ENCODE measurements at regions not wholly inside any gene's neighbourhood (a gene's known extent, or its start where the extent isn't known, plus 50 kb on each side); places are given as distances from the start of the nearest gene placed in this dataset.

DNA sequence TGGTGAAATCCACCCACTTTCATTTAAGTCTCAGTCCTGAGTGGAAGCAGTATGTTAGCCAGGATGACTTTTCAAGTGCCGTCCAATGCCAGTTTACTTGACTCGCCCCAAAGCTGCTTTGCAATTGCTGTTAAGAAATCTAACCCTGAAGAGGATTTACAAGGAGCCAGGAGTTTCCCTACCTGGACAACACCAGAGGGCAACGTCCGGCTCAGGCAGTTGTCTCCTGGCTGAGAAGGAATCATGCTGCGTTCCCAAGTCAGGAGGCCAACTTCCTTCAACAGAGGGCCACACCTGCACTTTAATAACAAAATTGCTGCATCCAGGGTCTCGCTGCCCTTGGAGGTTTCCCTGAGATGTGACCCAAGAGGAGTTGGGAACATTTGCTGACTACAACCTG, 65.8 kb downstream of the BOD1 start:
- ChIA-PET POLR2A (no interaction called here), CTCF (interaction anchor here (2.2 kb wide), 1 partner anchor 23 kb away, joined by 10 read pairs; no protein-coding TSS in a partner anchor)
- H3K4me1 ChIP-seq (ENCODE audit: control insufficient read depth, insufficient read depth, low read length): no peaks in the 10 kb centered on the region
- no peak overlapping the region for H3K4me3 ChIP-seq (ENCODE audit: low read depth, low read length)
- H3K27ac ChIP-seq (ENCODE audit: extremely low read depth, low read depth, low read length): no peak overlapping the region
- H3K9me3 ChIP-seq (ENCODE audit: control insufficient read depth, insufficient read depth, low read depth, low read length): no peaks in the 10 kb centered on the region
- TF ChIP-seq HOXC10 (CRISPR knock-in tag; IDR thresholded peaks at IDR 0.05): no peak
- no peak for TF ChIP-seq KLF9 (tag by site-specific recombination; IDR thresholded peaks at IDR 0.05; ENCODE audit: low read depth)
- TF ChIP-seq GLIS1 (tag by site-specific recombination; IDR thresholded peaks at IDR 0.05): no peak
- TF ChIP-seq, protein P1, sequence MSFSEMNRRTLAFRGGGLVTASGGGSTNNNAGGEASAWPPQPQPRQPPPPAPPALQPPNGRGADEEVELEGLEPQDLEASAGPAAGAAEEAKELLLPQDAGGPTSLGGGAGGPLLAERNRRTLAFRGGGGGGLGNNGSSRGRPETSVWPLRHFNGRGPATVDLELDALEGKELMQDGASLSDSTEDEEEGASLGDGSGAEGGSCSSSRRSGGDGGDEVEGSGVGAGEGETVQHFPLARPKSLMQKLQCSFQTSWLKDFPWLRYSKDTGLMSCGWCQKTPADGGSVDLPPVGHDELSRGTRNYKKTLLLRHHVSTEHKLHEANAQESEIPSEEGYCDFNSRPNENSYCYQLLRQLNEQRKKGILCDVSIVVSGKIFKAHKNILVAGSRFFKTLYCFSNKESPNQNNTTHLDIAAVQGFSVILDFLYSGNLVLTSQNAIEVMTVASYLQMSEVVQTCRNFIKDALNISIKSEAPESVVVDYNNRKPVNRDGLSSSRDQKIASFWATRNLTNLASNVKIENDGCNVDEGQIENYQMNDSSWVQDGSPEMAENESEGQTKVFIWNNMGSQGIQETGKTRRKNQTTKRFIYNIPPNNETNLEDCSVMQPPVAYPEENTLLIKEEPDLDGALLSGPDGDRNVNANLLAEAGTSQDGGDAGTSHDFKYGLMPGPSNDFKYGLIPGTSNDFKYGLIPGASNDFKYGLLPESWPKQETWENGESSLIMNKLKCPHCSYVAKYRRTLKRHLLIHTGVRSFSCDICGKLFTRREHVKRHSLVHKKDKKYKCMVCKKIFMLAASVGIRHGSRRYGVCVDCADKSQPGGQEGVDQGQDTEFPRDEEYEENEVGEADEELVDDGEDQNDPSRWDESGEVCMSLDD (tag by site-specific recombination; IDR thresholded peaks at IDR 0.05): no peak
- TF ChIP-seq SCRT1 (tag by site-specific recombination; IDR thresholded peaks at IDR 0.05; ENCODE audit: borderline replicate concordance): no peak
- TF ChIP-seq, protein P2, sequence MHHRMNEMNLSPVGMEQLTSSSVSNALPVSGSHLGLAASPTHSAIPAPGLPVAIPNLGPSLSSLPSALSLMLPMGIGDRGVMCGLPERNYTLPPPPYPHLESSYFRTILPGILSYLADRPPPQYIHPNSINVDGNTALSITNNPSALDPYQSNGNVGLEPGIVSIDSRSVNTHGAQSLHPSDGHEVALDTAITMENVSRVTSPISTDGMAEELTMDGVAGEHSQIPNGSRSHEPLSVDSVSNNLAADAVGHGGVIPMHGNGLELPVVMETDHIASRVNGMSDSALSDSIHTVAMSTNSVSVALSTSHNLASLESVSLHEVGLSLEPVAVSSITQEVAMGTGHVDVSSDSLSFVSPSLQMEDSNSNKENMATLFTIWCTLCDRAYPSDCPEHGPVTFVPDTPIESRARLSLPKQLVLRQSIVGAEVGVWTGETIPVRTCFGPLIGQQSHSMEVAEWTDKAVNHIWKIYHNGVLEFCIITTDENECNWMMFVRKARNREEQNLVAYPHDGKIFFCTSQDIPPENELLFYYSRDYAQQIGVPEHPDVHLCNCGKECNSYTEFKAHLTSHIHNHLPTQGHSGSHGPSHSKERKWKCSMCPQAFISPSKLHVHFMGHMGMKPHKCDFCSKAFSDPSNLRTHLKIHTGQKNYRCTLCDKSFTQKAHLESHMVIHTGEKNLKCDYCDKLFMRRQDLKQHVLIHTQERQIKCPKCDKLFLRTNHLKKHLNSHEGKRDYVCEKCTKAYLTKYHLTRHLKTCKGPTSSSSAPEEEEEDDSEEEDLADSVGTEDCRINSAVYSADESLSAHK (tag by site-specific recombination; IDR thresholded peaks at IDR 0.05): no peak
- no peak for TF ChIP-seq ZXDB (tag by site-specific recombination; IDR thresholded peaks at IDR 0.05)
- no peak for TF ChIP-seq ZNF560 (tag by site-specific recombination; IDR thresholded peaks at IDR 0.05; ENCODE audit: borderline replicate concordance)
- no peak for TF ChIP-seq WT1 (tag by site-specific recombination; IDR thresholded peaks at IDR 0.05)
- no peaks in the 10 kb centered on the region for H3K36me3 ChIP-seq (ENCODE audit: control insufficient read depth in 2 of 2, insufficient read depth in 1 of 2, low read length in 2 of 2)

DNA sequence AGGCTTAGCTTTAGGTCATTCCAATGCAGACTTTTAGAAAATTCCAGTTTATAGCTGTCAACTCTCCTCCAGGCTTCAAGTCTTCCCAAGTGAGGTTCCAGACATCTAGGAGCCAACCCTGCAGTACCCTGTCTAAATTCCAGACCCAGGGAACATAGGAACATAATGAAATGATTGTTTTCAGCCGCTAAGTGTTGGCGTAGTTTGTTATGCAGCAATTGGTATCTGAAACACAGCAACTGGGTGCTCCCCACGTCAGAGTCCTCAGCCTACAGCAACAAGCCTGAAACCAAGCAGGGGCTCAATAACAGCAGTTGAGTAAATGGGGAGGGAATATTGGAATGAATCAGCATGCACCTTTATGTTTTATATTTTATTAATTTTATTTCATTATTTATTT, 66.8 kb downstream of the BOD1 start:
- Histone ChIP-seq H3K9me3 (ENCODE audit: control insufficient read depth, insufficient read depth, low read depth, low read length) (no peaks in the 10 kb centered on the region), H3K4me3 (ENCODE audit: low read depth, low read length) (no peak overlapping the region), H3K36me3 (ENCODE audit: control insufficient read depth in 2 of 2, insufficient read depth in 1 of 2, low read length in 2 of 2) (no peaks in the 10 kb centered on the region), H3K4me1 (ENCODE audit: control insufficient read depth, insufficient read depth, low read length) (no peaks in the 10 kb centered on the region), H3K27ac (ENCODE audit: extremely low read depth, low read depth, low read length) (no peak overlapping the region)
- TF ChIP-seq GLIS1 (tag by site-specific recombination; IDR thresholded peaks at IDR 0.05) (no peak), ZNF10 (tag by site-specific recombination; IDR thresholded peaks at IDR 0.05) (no peak), ZEB2 (tag by site-specific recombination; IDR thresholded peaks at IDR 0.05) (no peak), EGR2 (tag by site-specific recombination; IDR thresholded peaks at IDR 0.05; ENCODE audit: low read depth) (no peak), ZNF560 (tag by site-specific recombination; IDR thresholded peaks at IDR 0.05; ENCODE audit: borderline replicate concordance) (no peak), OVOL3 (tag by site-specific recombination; IDR thresholded peaks at IDR 0.05) (no peak), ZNF623 (tag by site-specific recombination; IDR thresholded peaks at IDR 0.05) (no peak), ZNF548 (tag by site-specific recombination; IDR thresholded peaks at IDR 0.05) (no peak), ZNF791 (tag by site-specific recombination; IDR thresholded peaks at IDR 0.05) (no peak)
- TF ChIP-seq, protein P3, sequence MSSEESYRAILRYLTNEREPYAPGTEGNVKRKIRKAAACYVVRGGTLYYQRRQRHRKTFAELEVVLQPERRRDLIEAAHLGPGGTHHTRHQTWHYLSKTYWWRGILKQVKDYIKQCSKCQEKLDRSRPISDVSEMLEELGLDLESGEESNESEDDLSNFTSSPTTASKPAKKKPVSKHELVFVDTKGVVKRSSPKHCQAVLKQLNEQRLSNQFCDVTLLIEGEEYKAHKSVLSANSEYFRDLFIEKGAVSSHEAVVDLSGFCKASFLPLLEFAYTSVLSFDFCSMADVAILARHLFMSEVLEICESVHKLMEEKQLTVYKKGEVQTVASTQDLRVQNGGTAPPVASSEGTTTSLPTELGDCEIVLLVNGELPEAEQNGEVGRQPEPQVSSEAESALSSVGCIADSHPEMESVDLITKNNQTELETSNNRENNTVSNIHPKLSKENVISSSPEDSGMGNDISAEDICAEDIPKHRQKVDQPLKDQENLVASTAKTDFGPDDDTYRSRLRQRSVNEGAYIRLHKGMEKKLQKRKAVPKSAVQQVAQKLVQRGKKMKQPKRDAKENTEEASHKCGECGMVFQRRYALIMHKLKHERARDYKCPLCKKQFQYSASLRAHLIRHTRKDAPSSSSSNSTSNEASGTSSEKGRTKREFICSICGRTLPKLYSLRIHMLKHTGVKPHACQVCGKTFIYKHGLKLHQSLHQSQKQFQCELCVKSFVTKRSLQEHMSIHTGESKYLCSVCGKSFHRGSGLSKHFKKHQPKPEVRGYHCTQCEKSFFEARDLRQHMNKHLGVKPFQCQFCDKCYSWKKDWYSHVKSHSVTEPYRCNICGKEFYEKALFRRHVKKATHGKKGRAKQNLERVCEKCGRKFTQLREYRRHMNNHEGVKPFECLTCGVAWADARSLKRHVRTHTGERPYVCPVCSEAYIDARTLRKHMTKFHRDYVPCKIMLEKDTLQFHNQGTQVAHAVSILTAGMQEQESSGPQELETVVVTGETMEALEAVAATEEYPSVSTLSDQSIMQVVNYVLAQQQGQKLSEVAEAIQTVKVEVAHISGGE (tag by site-specific recombination; conservative IDR thresholded peaks at IDR 0.05; ENCODE audit: low read depth): no peak
- TF ChIP-seq, protein P4, sequence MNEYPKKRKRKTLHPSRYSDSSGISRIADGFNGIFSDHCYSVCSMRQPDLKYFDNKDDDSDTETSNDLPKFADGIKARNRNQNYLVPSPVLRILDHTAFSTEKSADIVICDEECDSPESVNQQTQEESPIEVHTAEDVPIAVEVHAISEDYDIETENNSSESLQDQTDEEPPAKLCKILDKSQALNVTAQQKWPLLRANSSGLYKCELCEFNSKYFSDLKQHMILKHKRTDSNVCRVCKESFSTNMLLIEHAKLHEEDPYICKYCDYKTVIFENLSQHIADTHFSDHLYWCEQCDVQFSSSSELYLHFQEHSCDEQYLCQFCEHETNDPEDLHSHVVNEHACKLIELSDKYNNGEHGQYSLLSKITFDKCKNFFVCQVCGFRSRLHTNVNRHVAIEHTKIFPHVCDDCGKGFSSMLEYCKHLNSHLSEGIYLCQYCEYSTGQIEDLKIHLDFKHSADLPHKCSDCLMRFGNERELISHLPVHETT (tag by site-specific recombination; IDR thresholded peaks at IDR 0.05): no peak
- TF ChIP-seq, protein P5, sequence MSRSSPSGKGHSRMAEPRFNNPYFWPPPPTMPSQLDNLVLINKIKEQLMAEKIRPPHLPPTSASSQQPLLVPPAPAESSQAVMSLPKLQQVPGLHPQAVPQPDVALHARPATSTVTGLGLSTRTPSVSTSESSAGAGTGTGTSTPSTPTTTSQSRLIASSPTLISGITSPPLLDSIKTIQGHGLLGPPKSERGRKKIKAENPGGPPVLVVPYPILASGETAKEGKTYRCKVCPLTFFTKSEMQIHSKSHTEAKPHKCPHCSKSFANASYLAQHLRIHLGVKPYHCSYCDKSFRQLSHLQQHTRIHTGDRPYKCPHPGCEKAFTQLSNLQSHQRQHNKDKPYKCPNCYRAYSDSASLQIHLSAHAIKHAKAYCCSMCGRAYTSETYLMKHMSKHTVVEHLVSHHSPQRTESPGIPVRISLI (tag by site-specific recombination; IDR thresholded peaks at IDR 0.05): no peak
- POLR2A ChIA-PET: no interaction called here
- CTCF ChIA-PET: interaction anchor here (2.2 kb wide), 1 partner anchor 24 kb away, joined by 10 read pairs; no protein-coding TSS in a partner anchor
